ENCODE measurements at regions not wholly inside any gene's neighbourhood (a gene's known extent, or its start where the extent isn't known, plus 50 kb on each side); places are given as distances from the start of the nearest gene placed in this dataset.

- no peak for TF ChIP-seq ATF4 (CRISPR knock-in tag; IDR thresholded peaks at IDR 0.05)
Measured at GRCh38 chr22:48242461-48242864, 1480.0 kb downstream of the TBC1D22A start (continued).

- Histone ChIP-seq H3K4me3 (replicated peaks in 1 of 3; ENCODE audit: insufficient read depth in 1 of 3, low read depth in 2 of 3, low read length in 3 of 3) (no peak overlapping the region), H3K9ac (ENCODE audit: insufficient read depth, low read depth, low read length) (no peak overlapping the region), H3K27ac (ENCODE audit: extremely low read length, insufficient read depth, low read length) (no peak overlapping the region), H3K79me2 (ENCODE audit: insufficient read depth, low read length) (no peaks in the 10 kb centered on the region), H4K20me1 (ENCODE audit: insufficient read depth, low read length) (no peaks in the 10 kb centered on the region), H2AFZ (ENCODE audit: low read length) (no peak overlapping the region), H3K36me3 (replicated peaks in 1 of 2; ENCODE audit: control insufficient read depth in 1 of 2, insufficient read depth in 2 of 2, low read length in 2 of 2) (no peaks in the 10 kb centered on the region), H3K4me1 (ENCODE audit: insufficient read depth, low read length) (no peaks in the 10 kb centered on the region), H3K9me3 (ENCODE audit: low read length) (no peaks in the 10 kb centered on the region), H3K4me2 (ENCODE audit: low read depth, low read length) (no peak overlapping the region), H3K27me3 (ENCODE audit: control insufficient read depth in 1 of 2, insufficient read depth in 2 of 2, low read length in 2 of 2) (peaks cover 0 to 45% of the 10 kb centered on the region in 2 experiments; a peak in 3 of 5 replicates)
- intact Hi-C loops (cut with micrococcal nuclease; ENCODE audit: unreplicated experiment) (no loop called here), in situ Hi-C loops (cut with HindIII; ENCODE audit: extremely low pct_ligation_motif_present, low pct_unique_long_range_greater_than_20kb) (no loop called here)
- no peak for ATAC-seq
- CTCF ChIA-PET (ENCODE audit: low intra/inter-chr PET ratio, low total read pairs) = no interaction called here
- FAIRE-seq = no peak
- POLR2A ChIA-PET = no interaction called here
- no peak for DNase-seq (ENCODE audit: low spot score)
- TF ChIP-seq, protein P1, sequence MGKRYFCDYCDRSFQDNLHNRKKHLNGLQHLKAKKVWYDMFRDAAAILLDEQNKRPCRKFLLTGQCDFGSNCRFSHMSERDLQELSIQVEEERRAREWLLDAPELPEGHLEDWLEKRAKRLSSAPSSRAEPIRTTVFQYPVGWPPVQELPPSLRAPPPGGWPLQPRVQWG (CRISPR knock-in tag; IDR thresholded peaks at IDR 0.05; ENCODE audit: borderline replicate concordance, low read depth) = no peak
- no peak for TF ChIP-seq ZNF883 (CRISPR knock-in tag; IDR thresholded peaks at IDR 0.05; ENCODE audit: not compliant biosample characterization)
- TF ChIP-seq NCOA2 (CRISPR knock-in tag; IDR thresholded peaks at IDR 0.05) = no peak
- TF ChIP-seq FOXO4 (CRISPR knock-in tag; conservative IDR thresholded peaks at IDR 0.05) = no peak
- no peak for TF ChIP-seq TCF7L2 (IDR thresholded peaks at IDR 0.05; ENCODE audit: low read depth, low read length)
- TF ChIP-seq ZFP91 (CRISPR knock-in tag; IDR thresholded peaks at IDR 0.05; ENCODE audit: borderline replicate concordance) = no peak
- TF ChIP-seq SP2 (CRISPR knock-in tag; IDR thresholded peaks at IDR 0.05) = no peak
- no peak for TF ChIP-seq ARNT (IDR thresholded peaks at IDR 0.05)
- TF ChIP-seq SP4 (CRISPR knock-in tag; IDR thresholded peaks at IDR 0.05) = no peak
- TF ChIP-seq SMARCE1 (IDR thresholded peaks at IDR 0.05; ENCODE audit: borderline replicate concordance) = no peak
- TF ChIP-seq, protein P2, sequence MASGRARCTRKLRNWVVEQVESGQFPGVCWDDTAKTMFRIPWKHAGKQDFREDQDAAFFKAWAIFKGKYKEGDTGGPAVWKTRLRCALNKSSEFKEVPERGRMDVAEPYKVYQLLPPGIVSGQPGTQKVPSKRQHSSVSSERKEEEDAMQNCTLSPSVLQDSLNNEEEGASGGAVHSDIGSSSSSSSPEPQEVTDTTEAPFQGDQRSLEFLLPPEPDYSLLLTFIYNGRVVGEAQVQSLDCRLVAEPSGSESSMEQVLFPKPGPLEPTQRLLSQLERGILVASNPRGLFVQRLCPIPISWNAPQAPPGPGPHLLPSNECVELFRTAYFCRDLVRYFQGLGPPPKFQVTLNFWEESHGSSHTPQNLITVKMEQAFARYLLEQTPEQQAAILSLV (CRISPR knock-in tag; IDR thresholded peaks at IDR 0.05; ENCODE audit: borderline replicate concordance) = no peak
- TF ChIP-seq, protein P3, sequence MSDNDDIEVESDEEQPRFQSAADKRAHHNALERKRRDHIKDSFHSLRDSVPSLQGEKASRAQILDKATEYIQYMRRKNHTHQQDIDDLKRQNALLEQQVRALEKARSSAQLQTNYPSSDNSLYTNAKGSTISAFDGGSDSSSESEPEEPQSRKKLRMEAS (IDR thresholded peaks at IDR 0.05) = no peak
- WGBS (ENCODE audit: low lambda C conversion rate) = 35% methylated on average over 12 of the region's 16 CpGs
- no TSS peak for BruUV-seq (replicated peaks)
Measured at GRCh38 chr22:48241658-48242057, 1479.2 kb downstream of the TBC1D22A start.

Measured in HepG2 (cell line).